ENCODE measurements at regions not wholly inside any gene's neighbourhood (a gene's known extent, or its start where the extent isn't known, plus 50 kb on each side); places are given as distances from the start of the nearest gene placed in this dataset.

DNA sequence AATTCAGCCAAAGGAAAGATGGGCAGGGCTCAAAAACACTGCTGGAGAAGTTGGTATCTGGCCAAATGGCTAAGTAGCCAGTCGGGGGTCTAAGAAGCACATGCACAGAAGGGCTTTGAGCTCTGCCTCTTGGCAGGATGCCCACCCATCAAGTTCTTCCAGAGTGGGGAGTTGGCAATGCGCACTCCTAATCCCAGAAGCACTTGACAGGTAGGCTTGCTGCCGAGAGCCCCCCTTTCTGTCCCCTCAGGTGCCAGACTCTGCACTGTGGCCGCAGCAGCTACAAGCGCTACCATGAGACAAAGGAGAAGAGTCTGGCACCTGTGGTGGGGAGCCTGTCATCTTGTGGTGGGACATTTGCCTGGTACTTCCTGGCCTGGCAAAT is 252.9 kb upstream of the SLC24A2 start:
- no peak for TF ChIP-seq POLR2AphosphoS5 (IDR thresholded peaks at IDR 0.05)
- TF ChIP-seq POLR2A (IDR thresholded peaks at IDR 0.05) = no peak

All from stomach (tissue), 4 donors.